NCI-H1417 treated with DMSO at 0.1 percent for 48 hours (cell line): ENCODE measurements at regions not wholly inside any gene's neighbourhood (a gene's known extent, or its start where the extent isn't known, plus 50 kb on each side); places are given as distances from the start of the nearest gene placed in this dataset.

Experiments
- DNase-seq: peaks from one replicate; lab custom pipeline; 2025; lab: John Stamatoyannopoulos, UW

DNA sequence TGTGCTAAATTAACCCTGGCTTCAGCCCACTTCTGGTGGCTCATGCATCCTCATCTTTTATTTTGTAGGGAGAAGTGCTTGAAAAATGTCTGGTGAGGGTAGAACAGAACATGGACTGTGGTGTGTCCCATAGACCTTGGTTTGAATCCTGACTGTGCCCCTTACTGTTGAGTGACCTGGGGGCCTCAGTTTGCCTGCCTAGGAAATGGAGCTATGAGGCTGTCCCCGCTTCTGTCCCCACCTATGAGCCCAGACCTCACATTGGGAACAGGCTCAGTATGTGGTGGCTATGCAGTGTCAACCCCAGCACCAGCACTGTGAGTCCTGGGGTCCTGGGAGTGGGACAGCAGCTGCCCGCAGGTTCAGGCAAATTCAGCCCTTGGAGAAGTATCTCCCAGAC, 186.3 kb upstream of the GSE1 start:
- no peak for DNase-seq

DNA sequence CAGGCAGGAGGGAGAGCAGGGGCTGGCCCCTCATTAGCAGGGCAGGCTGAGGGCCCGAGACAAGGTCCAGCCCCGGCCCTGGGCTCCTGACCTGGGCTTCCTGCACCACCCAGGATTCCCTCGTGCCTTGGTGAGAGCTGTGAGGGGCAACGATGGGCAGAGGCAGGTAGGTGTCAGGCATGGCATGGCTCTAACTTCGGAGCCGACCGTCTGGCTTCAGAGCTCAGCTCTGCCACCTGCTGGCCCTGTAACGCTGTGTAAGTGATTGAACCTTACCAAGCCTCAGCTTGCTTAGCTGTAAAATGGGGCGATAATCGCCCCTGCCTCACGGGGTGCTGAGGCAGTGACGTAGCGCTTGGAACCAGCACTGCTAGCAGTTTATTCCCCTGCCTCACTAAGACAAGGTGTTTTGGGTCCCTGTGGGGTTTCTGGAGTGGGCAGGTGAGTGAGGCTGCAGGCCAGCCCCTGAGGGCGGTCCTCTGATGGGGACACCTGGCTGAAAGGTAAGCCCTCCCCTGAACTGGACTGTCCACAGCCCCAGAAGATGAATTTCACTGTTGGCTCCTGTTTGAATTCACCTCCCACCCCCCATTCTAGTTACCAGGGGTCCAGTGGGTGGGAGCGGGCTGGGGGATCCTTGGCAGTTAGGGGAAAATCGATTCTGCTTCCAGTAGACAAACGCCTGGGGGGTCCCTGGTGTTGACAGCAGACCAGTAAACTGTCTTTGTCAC, 184.8 kb upstream of the GSE1 start:
- DNase-seq, result no peak

DNA sequence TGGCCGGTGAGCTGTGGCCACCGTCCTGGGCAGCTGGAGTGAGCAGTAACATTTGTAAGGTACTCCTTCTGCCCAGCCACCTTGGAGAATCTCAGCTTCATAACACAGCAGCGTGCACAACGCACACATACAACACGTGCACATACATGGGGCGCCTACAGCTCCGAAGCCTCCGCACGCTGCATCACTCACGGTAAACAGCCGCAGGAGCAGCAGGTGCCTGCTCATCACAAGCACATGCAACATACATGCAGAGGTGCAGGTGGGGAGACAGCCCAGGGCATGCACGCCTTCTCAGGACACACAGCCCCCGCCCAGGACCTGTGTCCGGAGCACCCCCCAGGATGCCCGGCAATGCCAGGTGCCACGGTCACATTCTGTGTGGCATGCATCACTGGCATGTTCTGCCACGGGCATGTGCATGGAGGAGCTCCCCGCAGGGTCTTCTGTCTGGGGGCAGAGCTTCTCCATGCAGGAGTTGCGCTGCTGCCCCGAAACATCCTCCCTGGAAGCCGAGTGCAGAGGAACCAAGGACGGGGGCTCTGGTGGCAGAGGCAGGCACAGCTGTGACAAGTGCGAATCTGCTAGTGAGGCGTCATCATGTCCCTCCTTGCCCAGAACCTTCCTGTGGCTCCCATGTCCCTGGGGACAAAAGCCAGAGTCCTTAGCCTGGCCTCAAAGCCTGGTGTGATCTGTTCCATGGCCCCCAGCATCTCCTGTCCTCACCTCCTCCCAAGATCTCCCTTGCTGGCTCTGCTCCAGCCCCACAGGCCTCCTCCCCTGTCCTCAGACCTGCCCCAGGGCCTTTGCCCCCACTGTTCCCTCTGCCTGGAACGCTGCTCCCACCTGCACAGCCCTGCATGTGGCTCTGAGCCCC, 184.0 kb upstream of the GSE1 start:
- no peak for DNase-seq

DNA sequence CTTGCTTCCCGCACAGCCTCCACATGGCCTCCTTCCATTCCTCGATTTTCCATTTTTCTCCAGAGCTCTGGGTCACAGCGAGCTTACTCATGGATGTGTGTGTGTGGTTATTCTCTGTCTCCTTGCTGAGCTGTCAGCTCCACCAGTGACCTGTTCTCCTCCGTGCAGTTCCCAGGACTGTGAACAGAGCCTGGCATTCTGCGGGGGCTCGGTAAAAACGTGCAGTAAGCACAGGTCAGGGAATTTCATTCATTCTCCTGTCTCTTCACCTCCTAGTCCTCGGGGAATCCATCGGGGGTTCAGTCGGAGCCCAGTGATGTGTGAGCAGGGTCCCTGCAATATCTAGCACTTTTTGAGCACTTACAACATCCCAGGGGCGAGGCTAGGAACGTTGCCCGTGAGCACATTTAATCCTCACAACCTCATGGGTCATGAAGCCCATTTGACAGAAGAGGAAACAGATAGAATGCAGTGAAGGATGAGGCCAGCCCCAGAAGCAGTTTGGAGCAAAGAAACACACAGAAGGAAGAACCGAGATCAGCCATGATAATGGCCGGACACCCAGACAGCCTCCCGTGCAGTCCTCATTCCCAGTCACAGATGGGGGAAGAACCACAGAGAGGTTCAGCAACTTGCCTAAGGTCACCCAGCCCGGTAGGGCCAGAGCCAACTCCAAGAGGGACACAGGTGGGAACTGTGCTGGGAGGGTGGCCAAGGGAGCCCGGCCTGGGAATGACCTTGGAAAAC, 183.2 kb upstream of the GSE1 start:
- no peak for DNase-seq

DNA sequence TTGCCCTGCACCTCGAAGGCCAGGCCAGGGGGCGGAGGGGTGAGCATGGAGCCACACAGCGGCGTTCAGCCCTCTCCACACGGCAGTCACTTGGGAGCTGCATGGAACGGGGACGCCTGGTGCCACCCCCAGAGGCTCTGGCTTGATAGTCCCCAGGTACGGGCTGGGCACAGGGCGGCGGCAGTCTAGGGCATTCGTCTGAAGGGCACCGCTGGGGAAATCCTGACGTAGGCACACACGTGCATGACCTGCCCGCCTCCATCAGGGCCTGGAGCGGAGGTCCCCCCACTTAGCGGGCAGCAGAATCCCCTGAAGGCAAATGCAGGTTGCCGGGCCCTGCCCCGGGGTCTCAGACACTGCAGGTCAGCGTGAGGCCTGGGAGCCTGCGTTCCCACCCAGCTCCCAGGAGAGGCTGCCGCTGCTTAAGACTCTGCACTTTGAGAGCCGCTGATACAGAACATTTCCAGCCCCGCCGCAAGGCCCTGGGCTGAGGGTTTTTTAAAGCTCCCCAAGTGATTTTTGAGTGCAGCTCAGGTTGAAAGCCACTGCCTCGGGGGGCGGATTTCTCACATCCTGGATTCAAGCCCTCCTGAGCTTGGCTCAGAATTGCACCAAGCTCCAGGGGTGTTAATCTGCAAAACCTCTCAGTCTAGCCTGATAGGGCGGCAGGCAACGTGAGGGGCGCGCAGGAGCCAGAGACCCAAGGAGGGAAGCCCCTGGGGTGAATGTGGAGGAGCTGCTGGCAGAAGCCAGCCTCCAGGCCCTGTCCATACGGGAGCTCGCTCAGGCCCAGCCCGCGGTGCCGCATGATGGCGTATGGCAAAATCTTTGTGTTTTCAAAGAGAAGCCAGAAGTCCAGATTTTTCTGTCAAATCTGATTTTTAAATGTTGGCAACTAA, 182.3 kb upstream of the GSE1 start:
- no peak for DNase-seq

DNA sequence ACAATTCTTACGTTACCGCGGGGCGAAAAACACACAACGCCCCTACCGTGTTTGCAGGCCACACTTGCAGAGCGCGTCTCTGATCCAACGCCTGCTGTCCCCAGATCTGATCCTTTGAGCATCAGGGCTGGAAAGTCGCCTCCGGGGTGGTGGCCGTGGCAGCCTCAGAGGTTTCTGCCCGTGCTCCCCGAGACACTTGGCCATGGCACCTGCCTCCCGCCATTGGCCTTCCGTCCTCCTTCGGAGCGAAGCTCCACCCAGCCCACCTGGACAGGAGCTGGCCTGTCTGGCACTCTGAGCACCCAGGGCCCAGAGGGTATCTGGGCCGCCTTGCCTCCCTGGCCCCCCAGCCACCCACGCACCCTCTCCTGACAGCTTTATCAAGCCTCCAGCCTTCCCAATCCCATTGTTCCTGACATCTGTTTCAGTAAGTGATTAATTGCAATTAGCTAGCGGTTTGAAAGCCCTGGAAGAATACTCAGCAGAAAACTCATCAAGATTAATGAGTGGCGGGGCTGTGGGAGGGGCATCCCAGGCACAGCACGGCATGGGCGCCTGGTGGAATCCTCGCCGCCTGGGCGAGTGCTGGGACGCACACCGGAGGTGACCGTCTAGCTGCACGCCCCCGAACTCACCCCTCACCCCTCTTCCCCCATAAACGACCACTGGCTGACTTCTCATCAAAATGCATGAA, 181.5 kb upstream of the GSE1 start:
- DNase-seq, result no peak

DNA sequence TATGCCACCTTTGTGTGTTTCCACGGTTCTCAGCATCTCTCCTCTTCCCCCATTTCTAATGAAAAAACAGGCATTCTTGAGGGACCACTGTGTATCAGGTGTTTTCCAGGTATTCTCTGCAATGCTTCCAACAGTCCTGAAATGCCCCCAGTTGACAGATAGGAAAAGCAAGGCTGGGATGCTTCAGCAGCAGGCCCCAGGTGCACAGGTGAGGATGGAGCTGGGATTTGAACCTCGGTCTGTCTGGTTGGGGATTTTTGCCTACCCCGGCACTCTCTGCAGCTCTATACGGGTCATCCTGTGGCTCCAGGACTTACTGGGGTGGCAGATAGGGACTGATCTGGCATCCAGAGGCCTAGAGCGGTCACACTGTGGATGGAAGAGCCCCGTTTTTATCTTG, 180.5 kb upstream of the GSE1 start:
- DNase-seq, result no peak

DNA sequence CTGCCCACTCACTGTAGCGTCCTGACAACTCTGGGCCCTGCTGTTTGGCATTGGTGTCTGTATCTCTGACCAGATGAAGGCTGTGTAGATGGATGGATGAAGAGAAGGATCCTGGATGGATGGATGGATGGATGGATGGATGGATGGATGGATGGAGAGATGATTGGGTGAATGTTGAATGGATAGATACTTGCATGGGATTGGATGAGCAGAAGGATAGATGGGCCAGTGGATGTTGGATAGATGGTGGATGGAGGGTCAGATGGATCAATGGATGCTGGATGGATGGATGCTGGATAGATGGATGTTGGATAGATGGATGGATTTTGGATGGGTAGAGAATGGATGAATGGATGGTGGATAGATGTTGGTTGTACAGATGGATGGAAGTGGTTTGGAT, 179.6 kb upstream of the GSE1 start:
- no peak for DNase-seq

DNA sequence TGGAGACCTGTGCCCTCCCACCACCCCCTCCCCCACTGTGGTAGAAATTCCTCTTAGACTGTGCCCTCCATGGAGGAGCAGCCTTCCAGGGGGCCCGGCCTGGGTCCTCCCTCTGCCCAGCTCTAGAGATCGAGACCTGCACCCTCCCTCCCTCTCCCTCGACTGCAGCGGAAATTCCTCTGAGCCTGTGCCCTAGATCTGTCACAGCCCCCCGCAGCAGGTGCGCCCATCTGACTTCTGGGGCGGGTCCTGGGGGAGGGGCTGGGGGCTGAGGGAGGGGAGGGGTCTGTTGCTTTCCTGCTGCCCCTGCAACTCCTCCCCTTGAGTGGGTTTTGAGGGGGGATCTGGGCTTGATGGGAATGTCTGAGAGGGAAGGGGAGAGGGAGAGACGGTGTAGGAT, 177.8 kb upstream of the GSE1 start:
- no peak for DNase-seq

DNA sequence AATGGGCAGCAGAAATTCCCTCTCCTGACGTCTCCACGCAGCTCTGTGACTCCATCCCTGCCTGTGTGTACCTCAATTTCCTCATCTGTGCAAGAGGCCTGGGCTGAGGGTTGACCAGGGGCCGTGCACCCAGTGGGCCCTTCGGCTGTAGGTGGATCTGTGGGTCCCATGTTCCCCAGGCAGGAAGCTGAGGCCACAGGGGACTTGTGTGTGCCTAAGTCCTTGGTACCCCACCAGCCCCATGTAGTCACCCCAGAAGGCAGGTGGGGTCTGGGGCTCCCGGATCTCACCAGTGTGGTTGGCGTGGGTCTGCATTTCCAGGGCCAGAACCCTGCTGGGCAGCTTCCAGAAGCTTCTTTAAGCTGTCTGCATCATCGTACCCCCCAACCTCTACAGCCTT, 177.4 kb upstream of the GSE1 start:
- no peak for DNase-seq

DNA sequence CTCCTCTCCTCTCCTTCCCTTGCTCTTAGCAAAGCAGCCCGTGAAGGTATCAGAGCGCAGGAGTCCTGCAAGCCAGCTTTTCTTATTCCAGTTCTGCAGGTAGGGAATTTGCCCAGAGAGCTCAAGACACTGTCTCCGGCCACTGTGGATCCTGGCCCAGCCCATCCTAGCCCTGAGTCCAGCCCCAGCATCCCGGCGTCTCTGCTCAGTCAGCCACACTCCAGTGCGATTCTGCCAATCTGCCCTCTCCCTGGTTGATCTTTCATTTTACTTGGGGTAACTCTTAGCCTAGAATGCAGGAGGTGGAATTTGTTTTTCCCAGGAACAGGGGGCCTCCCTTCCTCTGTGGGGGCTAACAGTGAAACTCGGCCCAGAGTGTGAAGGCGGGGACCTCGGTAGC, 176.9 kb upstream of the GSE1 start:
- no peak for DNase-seq

DNA sequence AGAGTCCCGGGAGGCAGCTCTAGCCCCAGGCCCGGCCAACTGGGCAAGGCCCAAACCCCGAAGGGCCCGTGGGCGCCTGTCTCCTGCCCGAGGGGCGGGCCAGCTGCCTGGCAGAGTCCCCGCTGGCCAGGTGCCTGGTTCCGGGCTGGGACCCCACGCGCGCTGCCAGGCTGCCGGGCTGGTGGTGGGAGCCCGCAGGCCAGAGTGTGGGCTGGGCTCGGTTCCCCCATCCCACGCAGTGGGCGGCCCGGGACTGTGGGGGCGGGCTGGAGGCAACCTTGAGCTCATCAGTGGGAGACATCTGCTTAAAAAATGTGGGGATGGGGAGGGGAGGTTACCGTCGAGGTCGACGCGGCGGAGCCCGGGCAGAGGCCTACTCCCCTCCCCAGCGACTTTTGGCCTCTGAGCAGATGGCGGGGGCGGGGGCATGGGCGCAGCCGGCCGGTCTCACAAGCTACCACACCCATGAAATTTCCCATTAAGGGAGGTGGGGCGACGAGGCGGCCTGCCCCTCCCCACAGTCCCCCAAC, 176.4 kb upstream of the GSE1 start:
- no peak for DNase-seq

DNA sequence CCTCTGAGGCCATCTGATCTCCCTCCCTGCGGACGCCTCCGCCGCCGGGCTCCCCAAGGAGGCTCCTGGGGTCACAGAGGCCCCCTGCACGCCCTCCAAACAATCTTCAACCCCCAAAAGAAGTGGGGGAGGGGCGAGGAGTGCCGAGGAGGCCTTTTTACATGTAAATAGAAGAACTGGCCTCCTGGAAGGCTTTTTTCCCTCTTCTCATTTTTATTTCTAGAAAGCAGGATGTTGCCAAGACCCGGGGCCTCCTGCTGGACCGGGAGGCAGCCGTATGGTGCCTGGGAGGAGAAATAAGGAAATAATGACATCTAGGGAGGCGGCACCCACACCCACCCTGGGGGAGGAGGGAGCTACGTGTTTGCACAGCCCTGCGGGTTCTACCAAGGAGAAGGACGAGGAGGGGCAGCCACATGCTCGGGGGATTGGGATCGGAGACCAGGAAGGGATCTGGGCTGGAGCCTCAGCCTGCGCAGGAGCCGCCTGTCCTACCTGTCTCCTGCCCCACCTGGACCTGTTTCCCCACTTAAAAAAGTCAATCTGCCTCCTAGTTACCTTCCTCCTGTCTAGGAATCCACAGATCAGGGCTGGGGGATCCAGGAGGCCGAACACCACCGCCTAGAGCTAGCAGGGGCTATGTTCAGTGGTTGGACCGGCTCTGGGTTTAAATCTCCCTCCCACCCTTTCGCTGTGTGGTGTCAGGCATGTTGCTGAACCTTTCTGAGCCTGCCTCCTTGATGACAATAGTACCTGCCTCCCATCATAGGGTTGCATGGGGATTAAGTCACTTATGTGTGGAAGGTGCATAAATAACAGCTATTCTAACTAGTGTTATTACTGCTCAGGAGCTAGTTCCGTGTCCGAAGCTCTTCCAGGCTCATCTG, 175.7 kb upstream of the GSE1 start:
- DNase-seq, result peak; percentile 59

DNA sequence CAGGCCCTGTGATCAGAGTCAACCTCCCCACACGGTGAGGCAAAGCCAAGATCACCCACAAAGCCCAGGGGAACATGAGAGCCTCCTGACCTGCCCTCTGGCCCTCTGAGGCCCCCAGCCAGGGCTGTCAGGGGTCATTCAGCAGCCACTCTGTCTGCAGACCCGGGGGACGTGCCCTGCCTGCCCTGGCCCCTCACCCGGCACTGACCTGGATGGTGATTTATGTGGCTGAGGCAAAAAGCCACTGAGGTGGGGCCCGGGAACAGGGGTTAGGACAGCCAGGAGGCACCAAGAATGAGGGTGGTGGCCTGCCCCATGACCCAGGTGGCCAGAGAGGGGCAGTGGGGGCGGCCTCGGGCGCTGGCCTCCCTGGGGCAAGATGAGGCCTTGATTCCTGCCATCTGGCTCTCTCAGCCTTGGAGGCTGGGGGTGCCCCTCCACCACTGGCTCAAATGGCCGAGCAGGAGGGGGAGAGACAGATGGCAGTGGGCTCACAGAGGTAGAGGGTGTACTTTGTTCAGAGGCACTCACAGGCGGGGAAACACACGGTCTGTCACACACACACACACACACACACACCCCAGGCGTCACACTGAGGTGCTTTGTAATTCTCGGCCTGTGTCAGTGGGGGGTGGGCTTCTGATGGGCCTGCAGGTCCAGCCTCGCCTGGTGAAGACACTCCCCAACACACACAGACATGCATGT, 174.0 kb upstream of the GSE1 start:
- DNase-seq, result no peak

DNA sequence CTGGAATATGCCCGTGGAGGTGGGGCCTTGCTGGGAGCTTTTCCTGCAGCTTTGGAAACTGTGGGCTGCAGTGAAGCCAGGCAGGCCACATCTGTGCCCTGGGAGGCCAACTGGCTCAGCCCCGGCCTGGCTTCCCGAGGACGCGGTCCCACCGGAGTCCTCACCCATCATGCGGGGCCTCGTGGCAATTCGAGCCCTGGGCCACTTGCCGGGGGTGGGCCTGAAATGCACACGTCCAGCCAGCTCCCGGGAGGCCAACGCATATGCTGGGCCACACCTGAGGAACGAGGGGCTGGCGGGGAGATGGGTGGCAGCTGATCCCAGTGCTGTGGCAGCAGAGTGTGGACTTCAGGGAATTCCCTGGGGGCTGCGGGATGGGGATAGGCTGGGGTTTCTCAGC, 172.4 kb upstream of the GSE1 start:
- DNase-seq, result no peak

DNA sequence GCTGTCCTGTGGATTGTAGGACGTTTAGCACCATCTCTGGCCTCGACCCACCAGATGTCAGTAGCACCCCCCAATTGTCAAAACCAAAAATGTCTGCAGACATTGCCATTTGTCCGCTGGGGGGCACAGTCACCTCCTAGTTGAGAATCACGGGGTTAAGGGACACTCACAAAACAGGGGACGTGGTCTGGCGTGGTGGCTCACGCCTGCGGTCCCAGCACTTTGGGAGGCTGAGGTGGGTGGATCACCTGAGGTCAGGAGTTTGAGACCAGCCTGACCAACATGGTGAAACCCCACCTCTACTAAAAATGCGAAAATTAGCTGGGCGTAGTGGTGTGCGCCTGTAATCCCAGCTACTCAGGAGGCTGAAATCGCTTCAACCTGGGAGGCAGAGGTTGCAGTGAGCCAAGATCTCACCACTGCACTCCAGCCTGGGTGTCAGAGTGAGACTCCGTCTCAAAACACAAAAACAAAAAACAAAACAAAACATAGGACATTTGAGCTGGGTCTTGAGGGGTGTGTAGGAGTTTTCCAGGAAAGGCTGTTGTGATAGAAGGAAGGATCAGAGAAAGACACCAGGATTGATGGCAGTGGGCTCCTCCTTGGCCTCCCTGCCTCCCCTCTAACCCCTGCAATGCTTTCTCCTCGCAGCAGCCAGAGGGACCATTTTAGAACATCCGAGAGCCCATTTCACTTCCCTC, 171.8 kb upstream of the GSE1 start:
- DNase-seq, result no peak

DNA sequence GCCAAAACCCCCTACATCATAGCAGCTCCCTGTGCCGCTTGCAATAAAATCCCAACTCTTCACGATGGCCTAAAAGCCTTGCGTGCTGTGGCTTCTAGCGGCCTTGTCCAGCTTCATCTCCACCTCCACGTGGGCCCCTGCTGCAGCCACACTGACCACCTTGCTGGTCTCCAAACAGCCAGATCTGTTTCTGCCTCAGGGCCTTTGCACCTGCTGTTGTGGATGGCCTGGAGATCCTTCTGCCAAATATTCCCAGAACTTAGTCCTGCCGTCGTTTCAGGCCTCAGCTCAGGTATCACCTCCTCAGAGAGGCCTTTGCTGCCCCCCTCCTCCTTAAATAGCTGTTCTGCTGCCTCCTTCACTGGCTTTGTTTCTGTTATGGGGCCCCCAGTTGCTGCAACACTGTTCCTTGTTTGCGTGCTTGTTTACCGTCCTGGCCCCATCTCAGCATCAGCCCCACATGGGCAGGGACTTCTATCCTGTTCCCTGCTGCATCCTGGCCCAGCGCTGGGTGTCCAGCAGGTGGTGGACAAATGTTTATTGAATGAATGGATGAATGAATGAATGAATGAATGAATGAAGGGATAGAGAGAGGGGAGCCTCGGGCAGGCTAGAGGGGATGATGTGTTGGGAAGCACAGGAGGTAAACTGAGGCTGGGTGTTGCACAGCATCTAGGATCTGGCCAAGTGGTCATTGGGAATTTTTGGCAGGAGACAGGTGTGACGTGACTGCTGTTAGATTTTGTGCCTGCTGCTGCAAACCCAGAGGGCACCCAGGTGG, 171.0 kb upstream of the GSE1 start:
- no peak for DNase-seq

DNA sequence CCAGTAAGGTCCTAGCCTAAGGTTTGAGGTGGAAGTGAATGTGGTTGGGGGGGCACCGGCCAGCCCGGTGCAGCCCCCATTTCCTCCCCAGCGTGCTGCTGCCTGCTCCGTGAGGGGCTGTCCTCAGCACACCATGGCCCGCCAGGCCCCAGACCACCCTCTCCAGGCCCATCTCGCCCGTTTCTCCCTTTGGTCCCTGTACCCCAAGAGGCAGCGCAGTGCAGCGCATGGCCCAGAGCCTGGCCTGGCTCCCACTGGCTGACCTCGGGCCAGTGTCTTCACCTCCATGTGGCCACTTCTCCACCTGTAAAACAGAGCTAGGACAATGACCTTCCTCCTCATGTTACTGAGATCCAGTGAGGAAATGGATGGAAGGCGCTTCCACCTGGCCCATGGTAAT, 170.0 kb upstream of the GSE1 start:
- no peak for DNase-seq
